MM.1S (cell line): ENCODE measurements at regions not wholly inside any gene's neighbourhood (a gene's known extent, or its start where the extent isn't known, plus 50 kb on each side); places are given as distances from the start of the nearest gene placed in this dataset.

Experiments
- DNase-seq: peaks from one replicate; pipeline ENCODE4 v3.0.0-alpha.2; 2015
- H2AFZ ChIP-seq: fragments of 300-600 bp; sonication (generic); 2 replicates; pipeline ENCODE4 v1.6.0; 2016; ENCODE audit warnings: antibody characterized with exemption, low read length
- H3F3A ChIP-seq: fragments of 300-600 bp; sonication (generic); 2 replicates; pipeline ENCODE4 v1.6.1; 2016; ENCODE audit warnings: mild to moderate bottlenecking, antibody characterized with exemption, low read length, moderate library complexity, mixed read lengths; ENCODE audit not compliant: insufficient read depth
- H3K27ac ChIP-seq: fragments of 300-600 bp; sonication (generic); 2 replicates; pipeline ENCODE4 v1.5.1; 2016; ENCODE audit warnings: mild to moderate bottlenecking, low read length
- H3K27me3 ChIP-seq: fragments of 300-600 bp; sonication (generic); replicated peaks from 2 replicates; pipeline ENCODE4 v1.6.0; 2016; ENCODE audit warnings: low read length; ENCODE audit not compliant: insufficient read depth
- H3K36me3 ChIP-seq: fragments of 300-600 bp; sonication (generic); replicated peaks from 2 replicates; pipeline ENCODE4 v1.6.1; 2016; ENCODE audit warnings: mild to moderate bottlenecking, low read length, mixed read lengths; ENCODE audit not compliant: insufficient read depth
- H3K4me1 ChIP-seq: fragments of 300-600 bp; sonication (generic); 2 replicates; pipeline ENCODE4 v1.6.1; 2016; ENCODE audit warnings: low read length, mixed read lengths
- H3K4me2 ChIP-seq: fragments of 300-600 bp; sonication (generic); 2 replicates; pipeline ENCODE4 v1.6.0; 2016; ENCODE audit warnings: low read depth, low read length
- H3K4me3 ChIP-seq: fragments of 300-600 bp; sonication (generic); 2 replicates; pipeline ENCODE4 v1.5.1; 2016; ENCODE audit warnings: low read length, mixed read lengths
- H3K79me2 ChIP-seq: fragments of 300-600 bp; sonication (generic); 2 replicates; pipeline ENCODE4 v1.6.1; 2016; ENCODE audit warnings: mixed run types, low read length, mixed read lengths
- H3K9ac ChIP-seq: fragments of 300-600 bp; sonication (generic); 2 replicates; pipeline ENCODE4 v1.6.1; 2016; ENCODE audit warnings: low read length, mixed read lengths
- H3K9me2 ChIP-seq: fragments of 300-600 bp; sonication (generic); replicated peaks from 2 replicates; pipeline ENCODE4 v1.6.1; 2016; ENCODE audit warnings: mild to moderate bottlenecking, low read length, mixed read lengths; ENCODE audit not compliant: insufficient read depth
- H3K9me3 ChIP-seq: fragments of 300-600 bp; sonication (generic); replicated peaks from 2 replicates; pipeline ENCODE4 v1.6.1; 2016; ENCODE audit warnings: mild to moderate bottlenecking, low read length, mixed read lengths; ENCODE audit not compliant: insufficient read depth
- H4K20me1 ChIP-seq: fragments of 300-600 bp; sonication (generic); 2 replicates; pipeline ENCODE4 v1.6.1; 2016; ENCODE audit warnings: mild to moderate bottlenecking, low read length, moderate library complexity, mixed read lengths; ENCODE audit not compliant: insufficient read depth
- EZH2 ChIP-seq: fragments of 300-600 bp; sonication (generic); optimal IDR thresholded peaks from 2 replicates; pipeline ENCODE3; 2017; ENCODE audit warnings: low read depth, mild to moderate bottlenecking, antibody characterized with exemption, low read length, mixed read lengths
- EZH2phosphoT487 ChIP-seq: fragments of 300-600 bp; sonication (generic); IDR thresholded peaks from 2 replicates; pipeline ENCODE4 v1.6.1; 2018; ENCODE audit warnings: antibody characterized with exemption, low read length
- TF ChIP-seq, protein P1 (sequence below): fragments of 300-600 bp; sonication (generic); IDR thresholded peaks from 2 replicates; pipeline ENCODE4 v1.5.1; 2016; ENCODE audit warnings: antibody characterized with exemption, low read length, mixed read lengths

DNA sequence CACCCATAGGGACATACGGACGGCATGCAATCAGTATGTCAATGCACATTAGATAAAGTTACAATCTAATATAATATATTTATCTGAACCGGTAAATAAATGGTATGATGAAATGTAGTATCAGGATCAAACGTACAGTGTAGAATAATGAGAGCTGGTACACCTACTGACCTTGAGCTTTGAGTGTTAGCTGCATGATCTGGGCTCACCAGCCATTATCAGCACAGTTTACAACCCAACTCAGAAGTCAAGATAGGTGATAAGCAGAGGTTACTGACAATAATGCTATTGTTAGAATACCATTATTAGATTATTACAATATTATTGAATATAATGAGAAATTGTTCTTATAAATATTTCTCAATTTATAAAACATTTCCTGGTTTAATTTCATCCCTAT, 103.0 kb upstream of the ESRRG start:
- Histone ChIP-seq H2AFZ (no peak overlapping the region), H3K9me3 (no peaks in the 10 kb centered on the region), H3K79me2 (no peaks in the 10 kb centered on the region), H4K20me1 (no peaks in the 10 kb centered on the region), H3F3A (no peaks in the 10 kb centered on the region), H3K4me3 (no peak overlapping the region), H3K27me3 (no peaks in the 10 kb centered on the region), H3K36me3 (no peaks in the 10 kb centered on the region), H3K9ac (no peak overlapping the region), H3K4me2 (no peak overlapping the region), H3K27ac (no peak overlapping the region), H3K9me2 (no peaks in the 10 kb centered on the region), H3K4me1 (no peaks in the 10 kb centered on the region)
- TF ChIP-seq EZH2phosphoT487 = no peak
- TF ChIP-seq, protein P1, sequence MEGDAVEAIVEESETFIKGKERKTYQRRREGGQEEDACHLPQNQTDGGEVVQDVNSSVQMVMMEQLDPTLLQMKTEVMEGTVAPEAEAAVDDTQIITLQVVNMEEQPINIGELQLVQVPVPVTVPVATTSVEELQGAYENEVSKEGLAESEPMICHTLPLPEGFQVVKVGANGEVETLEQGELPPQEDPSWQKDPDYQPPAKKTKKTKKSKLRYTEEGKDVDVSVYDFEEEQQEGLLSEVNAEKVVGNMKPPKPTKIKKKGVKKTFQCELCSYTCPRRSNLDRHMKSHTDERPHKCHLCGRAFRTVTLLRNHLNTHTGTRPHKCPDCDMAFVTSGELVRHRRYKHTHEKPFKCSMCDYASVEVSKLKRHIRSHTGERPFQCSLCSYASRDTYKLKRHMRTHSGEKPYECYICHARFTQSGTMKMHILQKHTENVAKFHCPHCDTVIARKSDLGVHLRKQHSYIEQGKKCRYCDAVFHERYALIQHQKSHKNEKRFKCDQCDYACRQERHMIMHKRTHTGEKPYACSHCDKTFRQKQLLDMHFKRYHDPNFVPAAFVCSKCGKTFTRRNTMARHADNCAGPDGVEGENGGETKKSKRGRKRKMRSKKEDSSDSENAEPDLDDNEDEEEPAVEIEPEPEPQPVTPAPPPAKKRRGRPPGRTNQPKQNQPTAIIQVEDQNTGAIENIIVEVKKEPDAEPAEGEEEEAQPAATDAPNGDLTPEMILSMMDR = no peak
- TF ChIP-seq EZH2 = no peak
- no peak for DNase-seq

DNA sequence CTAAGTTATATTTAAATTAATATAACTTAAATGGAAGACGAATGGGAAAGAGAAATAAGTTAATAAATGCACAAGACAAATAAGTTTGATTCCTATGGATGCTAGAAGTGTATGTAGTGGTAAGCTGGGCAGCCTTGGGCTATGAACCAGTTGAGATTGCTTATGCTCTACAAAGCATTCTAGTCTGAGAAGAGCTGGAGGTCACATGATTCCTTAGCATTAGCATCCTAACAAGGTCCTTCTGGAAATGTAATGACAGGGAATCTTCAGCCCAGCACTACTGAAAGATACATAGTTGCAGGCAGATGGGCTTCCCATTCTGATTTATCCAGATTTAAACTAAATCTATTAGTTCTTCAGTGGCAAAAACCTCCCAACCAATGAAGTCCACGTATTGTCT, 102.3 kb upstream of the ESRRG start:
- no peak overlapping the region for H3K27ac ChIP-seq
- H3K9me3 ChIP-seq = no peaks in the 10 kb centered on the region

DNA sequence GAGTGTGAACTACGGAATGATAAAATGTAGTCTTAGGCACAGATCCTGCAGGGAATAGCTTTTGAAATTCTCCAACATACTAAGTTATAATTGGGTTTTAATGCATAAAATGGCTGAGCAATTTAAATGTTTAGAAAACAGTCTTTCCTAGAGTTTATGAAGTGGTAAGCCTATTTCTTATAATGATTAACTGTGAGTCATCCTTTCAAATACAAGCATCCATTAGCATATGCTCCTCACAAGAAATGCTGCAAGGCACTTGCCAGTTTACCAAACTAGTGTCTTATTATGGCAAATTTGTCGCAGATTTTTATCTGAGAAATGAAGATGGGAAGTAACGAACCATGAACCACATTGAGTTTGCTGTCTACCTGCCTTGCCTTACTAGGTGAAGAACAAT, 101.3 kb upstream of the ESRRG start:
- Histone ChIP-seq H3K79me2 (no peaks in the 10 kb centered on the region), H3F3A (no peaks in the 10 kb centered on the region), H2AFZ (no peak overlapping the region), H3K4me1 (no peaks in the 10 kb centered on the region), H3K27me3 (no peaks in the 10 kb centered on the region), H3K36me3 (no peaks in the 10 kb centered on the region), H3K4me2 (no peak overlapping the region), H3K9me3 (no peaks in the 10 kb centered on the region), H3K9ac (no peak overlapping the region), H3K27ac (no peak overlapping the region), H3K9me2 (no peaks in the 10 kb centered on the region), H3K4me3 (no peak overlapping the region), H4K20me1 (no peaks in the 10 kb centered on the region)
- TF ChIP-seq, protein P1 = no peak
- no peak for TF ChIP-seq EZH2phosphoT487
- TF ChIP-seq EZH2 = no peak
- no peak for DNase-seq

More for the DNA sequence above, 102.3 kb upstream of the ESRRG start:
- Histone ChIP-seq H3K9ac (no peak overlapping the region), H3F3A (no peaks in the 10 kb centered on the region), H2AFZ (no peak overlapping the region), H4K20me1 (no peaks in the 10 kb centered on the region), H3K9me2 (no peaks in the 10 kb centered on the region), H3K79me2 (no peaks in the 10 kb centered on the region), H3K4me3 (no peak overlapping the region), H3K27me3 (no peaks in the 10 kb centered on the region), H3K4me2 (no peak overlapping the region), H3K4me1 (no peaks in the 10 kb centered on the region), H3K36me3 (no peaks in the 10 kb centered on the region)
- no peak for DNase-seq
- no peak for TF ChIP-seq EZH2
- TF ChIP-seq EZH2phosphoT487 = no peak
- TF ChIP-seq, protein P1 = no peak
